Jurkat, Clone E6-1 (cell line): ENCODE measurements at regions not wholly inside any gene's neighbourhood (a gene's known extent, or its start where the extent isn't known, plus 50 kb on each side); places are given as distances from the start of the nearest gene placed in this dataset.

Experiments used
- DNase-seq: peaks from one replicate; pipeline ENCODE4 v3.0.0-alpha.2; 2011; ENCODE audit warnings: low read depth, low spot score
- H3K4me3 ChIP-seq: 2 replicates; pipeline ENCODE4 v1.5.1; 2011; ENCODE audit warnings: mild to moderate bottlenecking, low read length, control low read depth, moderate library complexity

GRCh38 chr11:121829159-121829643 is 286.8 kb downstream of the BLID start:
- DNase-seq, result no peak
- no peak overlapping the region for H3K4me3 ChIP-seq

- DNase-seq, result no peak
- H3K4me3 ChIP-seq, result no peak overlapping the region
Measured at GRCh38 chr11:121814962-121815361, 301.1 kb downstream of the BLID start.

- no peak overlapping the region for H3K4me3 ChIP-seq
- no peak for DNase-seq
Measured at GRCh38 chr11:121814296-121814695, 301.7 kb downstream of the BLID start.

GRCh38 chr11:121810291-121810690 is 305.7 kb downstream of the BLID start:
- no peak overlapping the region for H3K4me3 ChIP-seq
- DNase-seq, result no peak

- no peak for DNase-seq
Measured at GRCh38 chr11:121808096-121808495, 307.9 kb downstream of the BLID start.

GRCh38 chr11:121807051-121807450 is 309.0 kb downstream of the BLID start:
- no peak overlapping the region for H3K4me3 ChIP-seq
- DNase-seq, result no peak

More at GRCh38 chr11:121808096-121808495, 307.9 kb downstream of the BLID start:
- H3K4me3 ChIP-seq, result no peak overlapping the region

GRCh38 chr11:121802542-121802941 is 313.5 kb downstream of the BLID start:
- no peak for DNase-seq
- H3K4me3 ChIP-seq, result no peak overlapping the region

GRCh38 chr11:121801781-121802180 is 314.2 kb downstream of the BLID start:
- DNase-seq, result no peak
- H3K4me3 ChIP-seq, result no peak overlapping the region

- no peak overlapping the region for H3K4me3 ChIP-seq
Measured at GRCh38 chr11:121801394-121801748, 314.6 kb downstream of the BLID start.

GRCh38 chr11:121800731-121801393 is 315.2 kb downstream of the BLID start:
- no peak overlapping the region for H3K4me3 ChIP-seq
- no peak for DNase-seq

More at GRCh38 chr11:121801394-121801748, 314.6 kb downstream of the BLID start:
- no peak for DNase-seq

- DNase-seq, result no peak
- no peak overlapping the region for H3K4me3 ChIP-seq
Measured at GRCh38 chr11:121800240-121800639, 315.8 kb downstream of the BLID start.

- DNase-seq, result no peak
- H3K4me3 ChIP-seq, result no peak overlapping the region
Measured at GRCh38 chr11:121797496-121797895, 318.5 kb downstream of the BLID start.

GRCh38 chr11:121795174-121795573 is 320.8 kb downstream of the BLID start:
- no peak overlapping the region for H3K4me3 ChIP-seq
- no peak for DNase-seq

- no peak overlapping the region for H3K4me3 ChIP-seq
- DNase-seq, result no peak
Measured at GRCh38 chr11:121794671-121795141, 321.3 kb downstream of the BLID start.

GRCh38 chr11:121793916-121794315 is 322.1 kb downstream of the BLID start:
- no peak for DNase-seq
- H3K4me3 ChIP-seq, result no peak overlapping the region

GRCh38 chr11:121793291-121793690 is 322.7 kb downstream of the BLID start:
- DNase-seq, result no peak
- H3K4me3 ChIP-seq, result no peak overlapping the region

- DNase-seq, result no peak
- no peak overlapping the region for H3K4me3 ChIP-seq
Measured at GRCh38 chr11:121792185-121792584, 323.8 kb downstream of the BLID start.

GRCh38 chr11:121790430-121790829 is 325.6 kb downstream of the BLID start:
- no peak overlapping the region for H3K4me3 ChIP-seq
- no peak for DNase-seq

- H3K4me3 ChIP-seq, result no peak overlapping the region
- DNase-seq, result no peak
Measured at GRCh38 chr11:121780971-121781370, 328.2 kb upstream of the SORL1-AS1 start.

GRCh38 chr11:121777056-121777455 is 324.3 kb upstream of the SORL1-AS1 start:
- H3K4me3 ChIP-seq, result no peak overlapping the region
- DNase-seq, result no peak

GRCh38 chr11:121775276-121775675 is 322.5 kb upstream of the SORL1-AS1 start:
- no peak for DNase-seq
- H3K4me3 ChIP-seq, result no peak overlapping the region
